Gastrocnemius medialis (tissue), 4 donors: ENCODE measurements at regions not wholly inside any gene's neighbourhood (a gene's known extent, or its start where the extent isn't known, plus 50 kb on each side); places are given as distances from the start of the nearest gene placed in this dataset.

ENCODE experiments used
- ATAC-seq, 2 donors: fragments of 150-250 bp; one replicate each; pipeline ENCODE4 v1.9.1; 2016
- DNase-seq, 2 donors: peaks; one replicate each; pipeline ENCODE4 v3.0.0-alpha.2; 2019
- H3K27ac ChIP-seq, 4 donors: fragments of 200-600 bp; sonication (generic); 1 replicate in 1 of 4; 2 replicates in 3 of 4; pipeline ENCODE4 v1.5.1; 2016 to 2018; ENCODE audit warnings: mild to moderate bottlenecking in 2 of 4, moderate library complexity in 1 of 4
- H3K27me3 ChIP-seq, 3 donors: fragments of 200-600 bp; sonication (generic) in 2 of 3; 1 replicate in 1 of 3; 2 replicates in 2 of 3; pipeline versions ENCODE4 v1.5.1 to v1.6.0; 2016 to 2019; ENCODE audit warnings: mild to moderate bottlenecking in 1 of 3, moderate library complexity in 1 of 3
- H3K36me3 ChIP-seq, 2 donors: fragments of 200-600 bp; sonication (generic) in 1 of 2; one replicate each; pipeline ENCODE4 v1.5.1; 2017 to 2018
- H3K4me1 ChIP-seq, 2 donors: fragments of 200-600 bp; sonication (generic) in 1 of 2; one replicate each; pipeline ENCODE4 v1.5.1; 2016 to 2017; ENCODE audit warnings: mild to moderate bottlenecking in 2 of 2
- H3K4me3 ChIP-seq, 4 donors: fragments of 200-600 bp; sonication (generic) in 3 of 4; 1 replicate in 1 of 4; 2 replicates in 3 of 4; pipeline ENCODE4 v1.5.1; 2016 to 2019; ENCODE audit warnings: mild to moderate bottlenecking in 2 of 4
- H3K9me3 ChIP-seq, 3 donors: fragments of 200-600 bp; sonication (generic) in 2 of 3; 1 replicate in 1 of 3; 2 replicates in 2 of 3; pipeline ENCODE4 v1.5.1; 2016 to 2019
- POLR2A ChIP-seq, 2 donors: fragments of 450-650 bp; IDR thresholded peaks; one replicate each; pipeline ENCODE4 v1.6.1; 2017; ENCODE audit warnings: antibody characterized with exemption in 2 of 2, mild to moderate bottlenecking in 2 of 2, moderate library complexity in 2 of 2
- in situ Hi-C, 4 donors: fragments of 200-750 bp; cut with MboI; loops; one replicate each; pipeline versions ENCODE4 v1.15.0 to v1.8.0; 2017; ENCODE audit warnings: low sequenced_read_pairs in 4 of 4
- intact Hi-C: fragments of 100-400 bp; cut with DNase I; formaldehyde crosslinking; loops from one replicate; pipeline ENCODE4 v1.15.1; 2023; ENCODE audit warnings: low total_unique reads
- TF ChIP-seq, protein P1 (sequence below), 5 experiments: fragments of 450-650 bp in 3 of 5; fragments of 200-600 bp in 2 of 5; sonication (generic) in 2 of 5; IDR thresholded peaks in 4 of 5; conservative IDR thresholded peaks in 1 of 5; 1 replicate in 4 of 5; 2 replicates in 1 of 5; pipeline ENCODE4 v1.5.1; 2016 to 2019; ENCODE audit warnings: antibody characterized with exemption in 5 of 5, mild to moderate bottlenecking in 3 of 5, moderate library complexity in 3 of 5

DNA sequence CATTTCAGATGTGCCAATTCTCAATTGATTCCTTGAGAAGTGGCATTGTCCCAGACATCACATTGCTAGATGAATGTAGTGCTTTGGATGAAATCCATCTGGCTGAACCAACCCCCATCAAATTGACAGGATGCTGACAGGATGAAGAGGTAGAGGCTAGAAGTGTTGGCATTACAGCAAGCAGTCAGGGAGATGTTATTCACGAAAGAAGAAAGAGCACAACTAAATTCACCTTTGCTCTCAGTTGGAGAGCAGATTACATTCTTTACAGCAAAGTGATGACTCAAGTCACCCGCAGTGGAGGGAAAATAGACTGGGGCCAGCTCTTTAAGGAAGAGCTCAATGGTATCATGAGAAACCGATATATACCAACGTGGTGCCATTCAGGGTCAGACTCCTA lies 259.6 kb downstream of the C4orf33 start:
- DNase-seq (no peak), ATAC-seq (no peak)
- Histone ChIP-seq H3K9me3 (no peaks in the 10 kb centered on the region), H3K27ac (no peak overlapping the region), H3K36me3 (no peaks in the 10 kb centered on the region), H3K4me3 (no peak overlapping the region), H3K4me1 (no peaks in the 10 kb centered on the region), H3K27me3 (no peaks in the 10 kb centered on the region)
- intact Hi-C loops, result no loop called here
- in situ Hi-C loops, result no loop called here
- TF ChIP-seq POLR2A (IDR thresholded peaks at IDR 0.05), result no peak
- TF ChIP-seq, protein P1, sequence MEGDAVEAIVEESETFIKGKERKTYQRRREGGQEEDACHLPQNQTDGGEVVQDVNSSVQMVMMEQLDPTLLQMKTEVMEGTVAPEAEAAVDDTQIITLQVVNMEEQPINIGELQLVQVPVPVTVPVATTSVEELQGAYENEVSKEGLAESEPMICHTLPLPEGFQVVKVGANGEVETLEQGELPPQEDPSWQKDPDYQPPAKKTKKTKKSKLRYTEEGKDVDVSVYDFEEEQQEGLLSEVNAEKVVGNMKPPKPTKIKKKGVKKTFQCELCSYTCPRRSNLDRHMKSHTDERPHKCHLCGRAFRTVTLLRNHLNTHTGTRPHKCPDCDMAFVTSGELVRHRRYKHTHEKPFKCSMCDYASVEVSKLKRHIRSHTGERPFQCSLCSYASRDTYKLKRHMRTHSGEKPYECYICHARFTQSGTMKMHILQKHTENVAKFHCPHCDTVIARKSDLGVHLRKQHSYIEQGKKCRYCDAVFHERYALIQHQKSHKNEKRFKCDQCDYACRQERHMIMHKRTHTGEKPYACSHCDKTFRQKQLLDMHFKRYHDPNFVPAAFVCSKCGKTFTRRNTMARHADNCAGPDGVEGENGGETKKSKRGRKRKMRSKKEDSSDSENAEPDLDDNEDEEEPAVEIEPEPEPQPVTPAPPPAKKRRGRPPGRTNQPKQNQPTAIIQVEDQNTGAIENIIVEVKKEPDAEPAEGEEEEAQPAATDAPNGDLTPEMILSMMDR (IDR thresholded peaks at IDR 0.05 in 4 of 5, conservative IDR thresholded peaks at IDR 0.05 in 1 of 5), result no peak

DNA sequence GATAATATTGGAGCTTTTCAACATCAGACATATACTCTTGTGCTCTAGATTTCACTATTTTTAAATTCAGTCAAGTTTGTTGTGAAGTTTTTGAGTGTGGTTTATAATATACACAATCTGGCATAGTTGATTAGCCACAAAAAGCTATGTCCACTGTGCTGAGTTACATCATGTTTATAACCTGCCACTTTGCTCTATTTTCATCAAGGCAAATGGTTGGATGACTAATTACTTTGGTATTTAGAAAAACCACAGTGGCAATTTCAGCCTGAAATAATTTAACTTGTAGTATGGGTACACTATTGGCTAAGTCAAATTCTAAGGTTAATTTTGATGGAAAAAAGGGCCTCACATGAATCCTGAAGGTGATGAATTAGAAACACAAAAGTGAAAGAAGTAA lies 262.6 kb downstream of the C4orf33 start:
- ATAC-seq, result no peak
- H3K9me3 ChIP-seq, result no peaks in the 10 kb centered on the region
- in situ Hi-C loops, result no loop called here
- H3K27me3 ChIP-seq, result no peaks in the 10 kb centered on the region
- intact Hi-C loops, result no loop called here
- TF ChIP-seq POLR2A (IDR thresholded peaks at IDR 0.05), result no peak
- TF ChIP-seq, protein P1 (IDR thresholded peaks at IDR 0.05 in 4 of 5, conservative IDR thresholded peaks at IDR 0.05 in 1 of 5), result no peak
- no peak for DNase-seq
- H3K27ac ChIP-seq, result no peak overlapping the region
- no peak overlapping the region for H3K4me3 ChIP-seq
- no peaks in the 10 kb centered on the region for H3K4me1 ChIP-seq
- no peaks in the 10 kb centered on the region for H3K36me3 ChIP-seq

DNA sequence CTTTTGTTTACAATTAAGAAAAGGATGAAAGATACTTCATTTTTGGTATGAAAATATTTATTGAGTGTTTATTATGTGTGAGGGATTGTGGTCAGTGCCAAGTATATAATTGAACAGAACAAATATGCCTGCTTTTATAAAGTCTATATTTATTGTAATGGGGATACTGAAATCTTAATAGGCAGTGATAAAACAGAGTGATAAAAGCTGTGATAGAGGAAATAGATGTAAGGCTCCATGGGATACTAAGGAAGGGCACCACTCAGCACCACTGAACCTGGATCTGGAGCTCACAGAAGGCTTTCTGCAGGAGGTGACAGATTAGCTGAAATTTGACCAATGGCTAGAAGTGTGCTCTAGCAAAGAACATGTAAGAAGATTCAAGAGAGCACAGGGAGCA lies 263.5 kb downstream of the C4orf33 start:
- Histone ChIP-seq H3K9me3 (no peaks in the 10 kb centered on the region), H3K4me3 (no peak overlapping the region), H3K4me1 (no peaks in the 10 kb centered on the region), H3K27me3 (no peaks in the 10 kb centered on the region), H3K36me3 (no peaks in the 10 kb centered on the region), H3K27ac (no peak overlapping the region)
- no peak for TF ChIP-seq POLR2A (IDR thresholded peaks at IDR 0.05)
- DNase-seq (no peak), ATAC-seq (no peak)
- in situ Hi-C loops, result no loop called here
- intact Hi-C loops, result no loop called here

DNA sequence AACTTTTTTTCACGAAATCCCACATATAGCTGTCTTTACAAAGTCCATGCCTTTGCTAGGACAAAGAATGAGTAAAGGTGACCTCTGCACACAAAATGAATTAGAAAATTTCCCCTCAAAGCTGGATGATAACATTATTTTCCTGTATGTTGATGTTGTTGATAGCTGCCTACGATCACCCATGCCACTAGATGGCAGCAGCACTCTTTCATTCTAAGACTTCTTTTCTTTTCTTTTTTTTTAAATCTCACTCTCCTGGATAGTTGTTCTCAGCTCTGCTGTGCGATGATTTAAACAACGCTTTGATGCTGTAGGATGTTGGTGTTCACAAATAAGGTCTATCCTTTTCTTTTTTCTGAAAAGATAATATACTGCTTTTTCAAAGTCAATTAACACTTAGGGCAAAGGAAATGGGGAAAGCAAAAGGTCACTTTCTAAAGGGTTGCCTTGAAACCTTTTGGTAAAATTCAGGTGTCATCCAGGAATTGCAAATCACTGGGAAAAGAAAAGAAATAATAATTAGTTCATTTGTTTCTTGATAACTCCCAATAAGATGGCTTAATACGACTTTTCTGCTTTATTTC lies 266.8 kb downstream of the C4orf33 start:
- no peak overlapping the region for H3K27ac ChIP-seq
- intact Hi-C loops (loop anchor here (2.0 kb wide), 1 partner anchor 278 kb away; no protein-coding TSS in a partner anchor), in situ Hi-C loops (loop anchor here (5.0 to 10.0 kb wide), 3 partner anchors 272 to 282 kb away; no protein-coding TSS in a partner anchor)
- ATAC-seq (no peak), DNase-seq (peak in 1 of 2 donors; percentile 12)
- TF ChIP-seq, protein P1 (IDR thresholded peaks at IDR 0.05 in 4 of 5, conservative IDR thresholded peaks at IDR 0.05 in 1 of 5), result peak; percentile 48 to 82 (median 61)
- TF ChIP-seq POLR2A (IDR thresholded peaks at IDR 0.05), result no peak
- H3K4me3 ChIP-seq, result no peak overlapping the region
- H3K4me1 ChIP-seq, result no peaks in the 10 kb centered on the region
- H3K9me3 ChIP-seq, result no peaks in the 10 kb centered on the region
- H3K27me3 ChIP-seq, result no peaks in the 10 kb centered on the region
- H3K36me3 ChIP-seq, result no peaks in the 10 kb centered on the region

DNA sequence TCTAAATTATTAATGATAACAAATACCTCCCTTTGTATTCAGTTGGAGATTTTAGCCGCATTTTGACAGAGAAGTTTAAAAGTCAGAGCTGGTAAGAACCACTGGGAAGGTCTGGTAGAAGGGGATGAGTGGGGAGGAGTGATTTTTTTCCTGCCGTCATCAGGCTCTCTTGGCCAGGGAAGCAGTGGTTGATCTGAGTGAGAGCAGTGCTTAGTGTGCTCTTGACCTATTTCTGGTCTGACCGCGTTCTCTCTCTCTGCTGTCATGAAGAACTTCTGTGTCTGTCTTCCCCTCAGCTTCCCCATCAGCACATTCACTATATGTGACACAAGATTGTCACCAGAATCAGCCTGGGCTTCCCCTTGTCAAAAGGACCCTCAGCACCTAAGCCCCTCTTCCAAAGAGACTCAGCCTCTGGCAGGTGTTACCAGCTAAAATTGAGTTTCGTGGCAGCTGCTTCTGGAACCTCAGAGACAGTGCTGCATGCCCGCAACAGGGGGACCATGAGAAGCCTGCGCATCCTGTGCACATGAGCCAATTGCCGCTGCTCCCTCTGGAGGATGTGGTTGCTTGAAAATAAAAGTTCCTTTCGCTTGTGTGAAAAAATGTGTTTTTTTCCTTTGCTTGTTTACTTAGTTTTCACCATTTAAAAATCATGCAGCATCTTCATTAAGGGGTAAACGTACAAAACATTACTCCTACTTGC lies 268.9 kb downstream of the C4orf33 start:
- intact Hi-C loops, result no loop called here
- TF ChIP-seq POLR2A (IDR thresholded peaks at IDR 0.05), result no peak
- H3K4me3 ChIP-seq, result no peak overlapping the region

More for the DNA sequence above, 268.9 kb downstream of the C4orf33 start:
- Histone ChIP-seq H3K9me3 (no peaks in the 10 kb centered on the region), H3K27me3 (no peaks in the 10 kb centered on the region), H3K4me1 (no peaks in the 10 kb centered on the region), H3K36me3 (no peaks in the 10 kb centered on the region), H3K27ac (no peak overlapping the region)
- ATAC-seq, result no peak
- DNase-seq, result no peak
- in situ Hi-C loops, result loop anchor here (5.0 to 10.0 kb wide), 3 partner anchors 270 to 280 kb away; no protein-coding TSS in a partner anchor
